ENCODE measurements at regions not wholly inside any gene's neighbourhood (a gene's known extent, or its start where the extent isn't known, plus 50 kb on each side); places are given as distances from the start of the nearest gene placed in this dataset.

- no peaks in the 10 kb centered on the region for H3K27me3 ChIP-seq (ENCODE audit: insufficient read depth, low read length)
- no peak overlapping the region for H2BK12ac ChIP-seq (ENCODE audit: insufficient read length, low read depth, low read length)
Observed at GRCh38 chr2:7588295-7588694, 671.1 kb downstream of the RNF144A start.

More at GRCh38 chr2:7588295-7588694, 671.1 kb downstream of the RNF144A start:
- H2BK120ac ChIP-seq (ENCODE audit: low read depth, low read length, poor library complexity, severe bottlenecking) = no peak overlapping the region
- no peaks in the 10 kb centered on the region for H3K4me1 ChIP-seq (ENCODE audit: insufficient read depth, low read length)
- no peak overlapping the region for H3K4me2 ChIP-seq (ENCODE audit: insufficient read depth, insufficient read length, low read length)
- no peak overlapping the region for H3K18ac ChIP-seq (ENCODE audit: insufficient read length, low read depth, low read length)
- no peak for DNase-seq
- no peaks in the 10 kb centered on the region for H3K79me2 ChIP-seq (ENCODE audit: insufficient read depth, low read length)
- Mint-ChIP-seq H3K4me1 (peaks cover 6% of the 10 kb centered on the region in 2 experiments), H3K27me3 (ENCODE audit: low read depth) (no peaks in the 10 kb centered on the region; the same call in 1 of the 2 replicates), H3K27ac (no peak overlapping the region), H3K4me3 (no peak overlapping the region), H3K9me3 (0 out of 5 replicates have a peak, but pooled peaks cover 0 to 2% of the 10 kb centered on the region in 2 experiments), H3K36me3 (ENCODE audit: insufficient read depth in 1 of 3, low read depth in 3 of 3) (no peaks in the 10 kb centered on the region; a peak in 1 of 7 replicates)
- H2AFZ ChIP-seq (ENCODE audit: low read length) = no peak overlapping the region
- H4K5ac ChIP-seq (ENCODE audit: insufficient read length, low read depth, low read length) = no peak overlapping the region
- H2AK5ac ChIP-seq (ENCODE audit: insufficient read length, low read length) = no peak overlapping the region
- H4K91ac ChIP-seq (ENCODE audit: insufficient read length, low read depth, low read length) = no peak overlapping the region
- no peak overlapping the region for H3K27ac ChIP-seq (ENCODE audit: insufficient read length, low read depth, low read length)
- no CpG with 5 or more reads among the region's 5 CpGs for WGBS (ENCODE audit: extremely low coverage, insufficient read length, low lambda C conversion rate)
- no peaks in the 10 kb centered on the region for H3K79me1 ChIP-seq (ENCODE audit: insufficient read depth, low read depth, low read length, poor library complexity, severe bottlenecking)
- no peak overlapping the region for H3K9ac ChIP-seq (ENCODE audit: extremely low read depth, insufficient read length, low read length)
- H3K56ac ChIP-seq (ENCODE audit: insufficient read length, low read depth, low read length) = no peak overlapping the region
- H4K20me1 ChIP-seq (ENCODE audit: control insufficient read depth, insufficient read depth, insufficient read length) = no peaks in the 10 kb centered on the region
- H3K9me3 ChIP-seq (ENCODE audit: control insufficient read depth, low read depth, low read length) = no peaks in the 10 kb centered on the region
- no peaks in the 10 kb centered on the region for H3K23me2 ChIP-seq (ENCODE audit: insufficient read length, low read depth, low read length, poor library complexity, severe bottlenecking)
- H3K14ac ChIP-seq (ENCODE audit: insufficient read depth, low read length) = no peak overlapping the region
- TF ChIP-seq, protein P1, sequence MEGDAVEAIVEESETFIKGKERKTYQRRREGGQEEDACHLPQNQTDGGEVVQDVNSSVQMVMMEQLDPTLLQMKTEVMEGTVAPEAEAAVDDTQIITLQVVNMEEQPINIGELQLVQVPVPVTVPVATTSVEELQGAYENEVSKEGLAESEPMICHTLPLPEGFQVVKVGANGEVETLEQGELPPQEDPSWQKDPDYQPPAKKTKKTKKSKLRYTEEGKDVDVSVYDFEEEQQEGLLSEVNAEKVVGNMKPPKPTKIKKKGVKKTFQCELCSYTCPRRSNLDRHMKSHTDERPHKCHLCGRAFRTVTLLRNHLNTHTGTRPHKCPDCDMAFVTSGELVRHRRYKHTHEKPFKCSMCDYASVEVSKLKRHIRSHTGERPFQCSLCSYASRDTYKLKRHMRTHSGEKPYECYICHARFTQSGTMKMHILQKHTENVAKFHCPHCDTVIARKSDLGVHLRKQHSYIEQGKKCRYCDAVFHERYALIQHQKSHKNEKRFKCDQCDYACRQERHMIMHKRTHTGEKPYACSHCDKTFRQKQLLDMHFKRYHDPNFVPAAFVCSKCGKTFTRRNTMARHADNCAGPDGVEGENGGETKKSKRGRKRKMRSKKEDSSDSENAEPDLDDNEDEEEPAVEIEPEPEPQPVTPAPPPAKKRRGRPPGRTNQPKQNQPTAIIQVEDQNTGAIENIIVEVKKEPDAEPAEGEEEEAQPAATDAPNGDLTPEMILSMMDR (conservative IDR thresholded peaks at IDR 0.05) = no peak
- no peak overlapping the region for H3T11ph ChIP-seq (ENCODE audit: low read length)
- H2BK15ac ChIP-seq (ENCODE audit: low read depth, low read length) = no peak overlapping the region
- no peak overlapping the region for H2BK5ac ChIP-seq (ENCODE audit: insufficient read length, low read length)
- no peak overlapping the region for H2BK20ac ChIP-seq (ENCODE audit: low read depth, low read length, poor library complexity, severe bottlenecking)
- H3K23ac ChIP-seq (ENCODE audit: insufficient read length, low read depth, low read length) = no peak overlapping the region
- no peak overlapping the region for H3K4ac ChIP-seq (ENCODE audit: low read depth, low read length)
- H4K8ac ChIP-seq (replicated peaks; ENCODE audit: insufficient read length, low read depth, low read length) = no peak overlapping the region

All from H9 (cell line).